Activated naive CD4-positive, alpha-beta T cell treated with anti-CD3 and anti-CD28 coated beads for 36 hours (primary cell): ENCODE measurements at regions not wholly inside any gene's neighbourhood (a gene's known extent, or its start where the extent isn't known, plus 50 kb on each side); places are given as distances from the start of the nearest gene placed in this dataset.
A peak's percentile ranks its signal among the peaks of the same experiment; 100 is the strongest.

Experiments
- CTCF ChIA-PET: fragments of 350-600 bp; sonication (Branson Sonifier 250); formaldehyde crosslinking; loops from one replicate; lab custom pipeline; 2021; ENCODE audit warnings: antibody characterized with exemption; lab: Charles Lee
- DNase-seq: peaks from one replicate; pipeline ENCODE4 v3.0.0-alpha.2; 2020
- H3K27ac Mint-ChIP-seq: one replicate; pipeline ENCODE4 v1.8.0; 2021; ENCODE audit warnings: mild to moderate bottlenecking, mixed read lengths
- H3K27me3 Mint-ChIP-seq: one replicate; pipeline ENCODE4 v1.8.0; 2021; ENCODE audit warnings: low read depth, mixed read lengths
- H3K36me3 Mint-ChIP-seq: one replicate; pipeline ENCODE4 v1.8.0; 2021; ENCODE audit warnings: low read depth, mixed read lengths
- H3K4me1 Mint-ChIP-seq: one replicate; pipeline ENCODE4 v1.8.0; 2021; ENCODE audit warnings: low read depth, mixed read lengths
- H3K4me3 Mint-ChIP-seq: one replicate; pipeline ENCODE4 v1.8.0; 2021; ENCODE audit warnings: mild to moderate bottlenecking, moderate library complexity, mixed read lengths
- H3K9me3 Mint-ChIP-seq: one replicate; pipeline ENCODE4 v1.8.0; 2021; ENCODE audit warnings: mixed read lengths
- intact Hi-C: fragments of 100-400 bp; cut with micrococcal nuclease; formaldehyde crosslinking; loops from one replicate; pipeline ENCODE4 v1.15.1; 2023

DNA sequence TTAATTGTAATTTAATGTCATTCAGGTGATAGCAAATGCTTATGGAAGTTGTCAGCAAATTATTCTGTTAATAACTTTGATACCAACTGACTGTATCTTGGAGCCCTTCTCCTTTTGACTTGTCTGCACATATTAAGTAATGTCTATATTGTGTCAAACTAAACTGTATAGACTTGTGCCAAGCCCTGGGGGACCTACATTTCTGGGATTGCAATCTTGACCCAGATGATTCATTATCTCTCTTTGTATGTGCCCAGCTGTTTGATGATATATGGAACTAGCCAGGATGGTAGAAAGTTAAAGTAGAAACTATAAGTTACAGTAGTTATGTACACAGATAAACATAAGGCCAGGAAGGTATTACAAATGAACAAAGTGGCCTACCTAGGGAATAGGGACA is 402.8 kb upstream of the RARB start:
- CTCF ChIA-PET, result no interaction called here
- intact Hi-C loops, result no loop called here
- Mint-ChIP-seq H3K4me1 (no peaks in the 10 kb centered on the region), H3K27me3 (no peaks in the 10 kb centered on the region), H3K36me3 (no peaks in the 10 kb centered on the region), H3K9me3 (no peaks in the 10 kb centered on the region), H3K27ac (no peak overlapping the region), H3K4me3 (no peak overlapping the region)
- no peak for DNase-seq

DNA sequence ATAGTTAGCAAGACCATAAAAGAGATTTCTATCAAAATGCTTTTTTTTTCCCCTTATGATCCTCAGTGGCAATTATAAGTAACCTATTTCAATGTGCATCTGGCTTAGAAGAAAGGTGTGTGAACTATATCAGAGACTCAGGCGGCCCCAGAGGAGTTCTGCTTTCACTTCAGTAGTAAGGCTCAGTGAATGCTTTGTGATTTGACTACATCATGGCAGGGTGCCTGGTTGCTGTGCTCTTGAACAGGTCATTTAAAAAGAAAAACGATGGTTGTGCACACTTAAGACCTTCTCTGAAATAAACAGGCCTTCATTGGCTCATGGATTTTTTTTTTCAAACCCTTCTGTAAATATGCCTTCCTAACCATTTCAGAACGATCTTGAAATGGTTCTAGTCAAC is 400.4 kb upstream of the RARB start:
- Mint-ChIP-seq H3K4me3 (no peak overlapping the region), H3K27ac (no peak overlapping the region), H3K9me3 (no peaks in the 10 kb centered on the region), H3K36me3 (no peaks in the 10 kb centered on the region), H3K27me3 (no peaks in the 10 kb centered on the region), H3K4me1 (no peaks in the 10 kb centered on the region)
- CTCF ChIA-PET, result no interaction called here
- no peak for DNase-seq
- intact Hi-C loops, result no loop called here

DNA sequence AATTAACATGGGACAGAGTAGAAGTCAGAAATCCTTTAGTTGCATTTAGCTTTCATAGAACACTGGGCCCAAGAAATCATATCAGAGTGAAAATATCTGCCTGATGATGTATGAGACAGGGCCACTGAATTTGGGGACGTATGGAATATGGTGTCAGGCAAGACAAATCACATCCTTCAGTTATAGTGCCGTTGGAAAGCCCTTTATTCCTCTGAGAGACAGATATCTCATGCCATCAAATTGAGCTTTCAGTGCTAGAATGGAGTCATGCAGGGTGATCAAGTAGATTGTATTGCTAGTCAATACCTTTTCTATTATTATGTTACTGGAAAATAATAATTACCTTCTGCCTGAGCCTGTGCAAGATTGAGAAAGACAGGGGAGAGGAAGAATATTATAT is 398.2 kb upstream of the RARB start:
- Mint-ChIP-seq H3K4me1 (no peaks in the 10 kb centered on the region), H3K9me3 (peaks cover 2% of the 10 kb centered on the region), H3K36me3 (no peaks in the 10 kb centered on the region), H3K4me3 (no peak overlapping the region), H3K27me3 (no peaks in the 10 kb centered on the region), H3K27ac (no peak overlapping the region)
- intact Hi-C loops, result loop anchor here (5.0 kb wide), 1 partner anchor 258 kb away; no protein-coding TSS in a partner anchor
- CTCF ChIA-PET, result no interaction called here
- DNase-seq, result no peak

DNA sequence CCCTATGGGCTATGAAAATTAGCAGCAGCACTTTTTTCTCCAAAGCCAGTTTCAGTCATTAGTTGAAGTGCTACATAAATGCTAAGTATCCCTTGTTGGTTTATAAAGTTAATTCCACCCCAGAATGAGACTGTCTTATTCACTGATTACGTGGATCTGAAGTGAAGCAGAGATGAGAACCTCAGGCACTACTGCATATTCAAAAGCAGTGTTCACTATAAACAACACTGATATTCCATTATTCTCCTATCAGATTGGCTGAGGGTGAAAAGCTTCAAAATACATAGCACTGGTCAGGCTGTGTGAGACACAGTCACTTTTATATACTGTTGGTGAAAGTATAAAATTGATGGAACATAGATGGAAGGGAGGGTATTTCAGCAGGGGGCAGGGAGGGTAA is 395.7 kb upstream of the RARB start:
- no peak for DNase-seq
- H3K27ac Mint-ChIP-seq, result no peak overlapping the region
- H3K9me3 Mint-ChIP-seq, result peaks cover 2% of the 10 kb centered on the region
- CTCF ChIA-PET, result interaction anchor here (1.2 to 1.6 kb wide), 2 partner anchors 9 to 10 kb away, joined by 6 read pairs; no protein-coding TSS in a partner anchor
- no peak overlapping the region for H3K4me3 Mint-ChIP-seq
- H3K27me3 Mint-ChIP-seq, result no peaks in the 10 kb centered on the region
- no peaks in the 10 kb centered on the region for H3K4me1 Mint-ChIP-seq
- intact Hi-C loops, result loop anchor here (5.0 kb wide), 1 partner anchor 260 kb away; no protein-coding TSS in a partner anchor
- no peaks in the 10 kb centered on the region for H3K36me3 Mint-ChIP-seq

DNA sequence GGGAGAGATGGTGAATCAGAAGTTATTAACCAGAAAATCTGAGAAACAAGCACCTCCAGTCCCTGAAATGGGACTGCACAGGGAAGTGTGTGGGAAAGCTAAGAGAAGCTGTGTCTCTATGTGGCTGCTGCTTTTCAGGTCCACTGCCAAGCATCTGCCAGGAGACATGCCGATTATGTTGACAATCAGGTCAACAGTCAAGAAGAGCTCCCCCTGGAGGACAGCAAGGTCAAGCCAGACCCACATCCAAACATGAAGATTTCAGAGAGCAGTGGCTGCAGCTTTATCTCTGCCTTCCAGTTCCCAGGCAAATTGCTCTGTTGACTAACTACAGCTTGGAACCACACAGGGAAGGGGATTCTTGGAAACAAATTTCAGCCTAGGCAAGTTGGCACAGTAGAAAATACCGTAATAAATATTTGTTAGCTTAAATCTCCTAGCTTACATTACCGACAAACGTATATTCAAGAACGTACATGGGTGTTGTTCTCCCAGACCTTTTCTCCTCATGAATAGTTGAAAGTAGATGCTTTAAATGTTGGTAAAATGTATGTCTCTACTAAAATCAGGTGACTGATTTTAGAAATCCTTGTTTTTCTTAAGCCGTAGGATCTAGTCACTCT is 394.5 kb upstream of the RARB start:
- DNase-seq, result peak; percentile 34
- no peaks in the 10 kb centered on the region for H3K36me3 Mint-ChIP-seq
- CTCF ChIA-PET, result interaction anchor here (0.6 to 2.2 kb wide), 8 partner anchors 9 to 374 kb away, joined by 3 to 10 read pairs (median 4); no protein-coding TSS in a partner anchor
- no peak overlapping the region for H3K27ac Mint-ChIP-seq
- no peak overlapping the region for H3K4me3 Mint-ChIP-seq
- no peaks in the 10 kb centered on the region for H3K27me3 Mint-ChIP-seq
- H3K9me3 Mint-ChIP-seq, result peaks cover 2% of the 10 kb centered on the region
- intact Hi-C loops, result loop anchor here (1.0 to 5.0 kb wide), 2 partner anchors 261 to 353 kb away; no protein-coding TSS in a partner anchor
- H3K4me1 Mint-ChIP-seq, result no peaks in the 10 kb centered on the region

DNA sequence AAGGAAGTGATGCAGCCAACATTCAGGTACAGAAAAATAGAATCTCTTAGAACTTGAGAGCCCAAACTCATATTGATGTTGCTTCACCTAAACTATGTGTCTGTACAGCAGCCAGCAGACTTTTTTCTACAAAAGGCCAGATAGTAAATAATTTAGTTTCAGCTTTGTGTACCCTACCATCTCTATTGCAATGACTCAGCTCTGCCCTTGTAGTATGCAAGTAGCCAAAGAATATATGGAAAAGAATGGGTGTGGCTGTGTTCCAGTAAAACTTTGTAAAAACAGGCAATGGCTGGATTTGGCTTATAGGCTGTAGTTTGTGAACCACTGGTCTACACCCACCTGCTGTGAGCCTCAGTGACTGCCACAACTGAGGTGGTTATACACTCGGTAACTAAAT is 392.5 kb upstream of the RARB start:
- H3K4me1 Mint-ChIP-seq, result no peaks in the 10 kb centered on the region
- no peaks in the 10 kb centered on the region for H3K27me3 Mint-ChIP-seq
- H3K9me3 Mint-ChIP-seq, result peaks cover 2% of the 10 kb centered on the region
- H3K4me3 Mint-ChIP-seq, result no peak overlapping the region
- no peak overlapping the region for H3K27ac Mint-ChIP-seq
- no peak for DNase-seq
- CTCF ChIA-PET, result interaction anchor here (2.2 kb wide), 1 partner anchor 16 kb away, joined by 10 read pairs; no protein-coding TSS in a partner anchor
- H3K36me3 Mint-ChIP-seq, result no peaks in the 10 kb centered on the region
- intact Hi-C loops, result no loop called here

DNA sequence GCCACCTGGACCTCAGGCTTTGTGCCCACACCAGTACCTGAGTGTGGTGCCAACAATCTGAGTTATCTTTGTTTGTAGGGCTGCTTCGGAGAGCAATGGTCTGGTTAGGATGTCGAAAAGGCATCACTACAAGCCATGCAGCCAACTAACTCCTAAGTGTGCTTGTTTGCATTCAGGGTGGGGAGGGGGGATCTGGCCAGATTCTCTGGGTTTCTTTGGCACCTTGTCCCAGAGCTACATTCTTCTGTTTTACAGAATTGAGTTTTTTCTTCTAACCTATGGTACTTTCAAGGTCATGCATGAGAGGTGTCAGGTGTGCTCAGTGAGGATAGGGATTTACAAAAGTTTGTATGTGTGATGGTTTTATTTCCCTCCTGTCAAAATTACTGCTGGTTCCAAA is 391.4 kb upstream of the RARB start:
- intact Hi-C loops, result no loop called here

DNA sequence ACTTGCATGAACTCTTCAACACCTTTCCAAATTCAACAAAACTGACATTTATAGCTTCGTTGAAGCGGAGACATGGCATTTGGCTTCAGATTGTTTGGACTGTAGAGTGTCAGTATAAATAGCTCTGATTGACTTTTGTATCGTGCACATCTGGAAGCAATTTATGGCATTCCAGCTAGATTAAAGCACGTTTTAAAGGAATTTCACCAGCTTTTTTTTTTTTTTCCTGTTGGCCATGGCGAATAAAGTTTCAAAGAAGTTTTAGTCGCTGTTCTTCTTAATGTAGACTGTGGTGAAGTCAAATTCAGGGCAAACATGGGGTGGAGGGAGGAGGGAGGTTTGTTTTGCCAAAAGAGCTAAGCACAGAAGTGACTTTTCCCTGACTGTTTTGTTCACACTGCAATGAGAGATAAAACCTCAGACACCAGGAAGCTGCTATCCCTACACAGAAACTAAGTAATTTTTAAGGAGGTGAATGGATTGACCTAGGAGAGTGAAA is 391.0 kb upstream of the RARB start:
- Mint-ChIP-seq H3K36me3 (no peaks in the 10 kb centered on the region), H3K9me3 (peaks cover 2% of the 10 kb centered on the region), H3K27me3 (no peaks in the 10 kb centered on the region), H3K4me1 (no peaks in the 10 kb centered on the region), H3K4me3 (no peak overlapping the region), H3K27ac (no peak overlapping the region)
- CTCF ChIA-PET, result interaction anchor here (0.7 kb wide), 1 partner anchor 97 kb away, joined by 3 read pairs; no protein-coding TSS in a partner anchor
- no peak for DNase-seq
- intact Hi-C loops, result no loop called here

More for the DNA sequence above, 391.4 kb upstream of the RARB start:
- Mint-ChIP-seq H3K4me1 (no peaks in the 10 kb centered on the region), H3K36me3 (no peaks in the 10 kb centered on the region), H3K4me3 (no peak overlapping the region), H3K27ac (no peak overlapping the region), H3K9me3 (peaks cover 2% of the 10 kb centered on the region), H3K27me3 (no peaks in the 10 kb centered on the region)
- DNase-seq, result no peak
- CTCF ChIA-PET, result no interaction called here

DNA sequence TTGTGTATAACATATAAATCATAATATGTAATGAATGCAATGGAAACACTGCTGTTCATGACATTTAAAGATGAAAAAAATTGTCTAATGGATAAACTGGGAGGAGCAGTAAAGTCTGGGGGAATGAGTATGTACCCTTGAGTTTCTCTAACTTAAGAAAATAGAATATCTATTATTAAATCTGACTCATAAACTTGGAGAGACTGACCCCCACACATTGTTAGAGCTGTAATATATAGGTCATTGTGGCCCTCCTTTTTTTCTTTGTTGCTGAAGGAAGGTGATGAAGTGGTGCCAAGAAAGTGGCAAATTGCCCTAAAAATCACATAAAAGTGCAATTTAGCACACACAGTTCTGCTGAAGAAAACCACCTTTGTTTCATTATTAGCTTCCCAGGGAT is 389.8 kb upstream of the RARB start:
- Mint-ChIP-seq H3K27ac (no peak overlapping the region), H3K4me3 (no peak overlapping the region), H3K27me3 (no peaks in the 10 kb centered on the region), H3K4me1 (no peaks in the 10 kb centered on the region), H3K36me3 (no peaks in the 10 kb centered on the region), H3K9me3 (peaks cover 2% of the 10 kb centered on the region)
- DNase-seq, result no peak
- intact Hi-C loops, result no loop called here
- CTCF ChIA-PET, result no interaction called here

DNA sequence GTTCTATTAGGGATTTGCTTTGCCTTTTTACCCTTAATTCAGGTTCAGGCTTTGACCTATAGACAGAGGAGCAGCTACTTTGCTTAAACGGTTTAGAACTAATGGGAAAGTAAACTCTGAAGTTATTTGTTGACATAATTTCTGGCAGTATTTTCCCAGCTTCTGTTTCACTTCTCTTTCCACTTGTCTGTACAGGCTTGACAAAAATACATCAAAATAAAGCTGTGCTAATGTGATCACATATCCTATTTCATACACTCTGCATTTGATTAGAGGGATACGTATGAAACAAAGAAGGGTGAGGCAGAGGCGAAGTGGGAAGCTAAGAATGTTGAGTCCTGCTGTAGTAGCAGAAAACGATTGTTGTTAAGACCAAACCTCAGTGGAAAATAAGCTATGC is 389.1 kb upstream of the RARB start:
- Mint-ChIP-seq H3K4me1 (no peaks in the 10 kb centered on the region), H3K4me3 (no peak overlapping the region), H3K27ac (no peak overlapping the region), H3K9me3 (peaks cover 2% of the 10 kb centered on the region), H3K27me3 (no peaks in the 10 kb centered on the region), H3K36me3 (no peaks in the 10 kb centered on the region)
- CTCF ChIA-PET, result interaction anchor here (1.3 kb wide), 1 partner anchor 8 kb away, joined by 4 read pairs; no protein-coding TSS in a partner anchor
- DNase-seq, result no peak
- intact Hi-C loops, result no loop called here

DNA sequence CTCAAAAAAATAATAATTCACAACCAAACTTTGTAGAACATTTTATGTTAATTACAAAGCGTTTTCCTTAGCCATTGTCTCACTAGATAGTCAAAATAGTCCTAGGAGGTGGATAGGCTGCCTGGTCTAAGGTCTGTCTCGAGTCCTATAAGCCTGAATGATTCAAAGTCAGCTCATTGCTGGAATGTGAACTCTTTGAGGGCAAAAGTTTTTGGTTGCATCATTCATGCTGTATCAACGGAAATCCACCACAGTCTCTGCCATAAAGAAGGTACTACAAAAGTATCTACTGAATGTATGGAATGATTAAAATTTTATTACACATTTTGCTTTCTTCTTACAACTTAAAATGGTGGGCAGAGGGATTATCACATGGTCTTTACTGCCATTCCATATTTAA is 387.3 kb upstream of the RARB start:
- Mint-ChIP-seq H3K9me3 (no peaks in the 10 kb centered on the region), H3K4me3 (no peak overlapping the region), H3K27me3 (no peaks in the 10 kb centered on the region), H3K4me1 (no peaks in the 10 kb centered on the region), H3K36me3 (no peaks in the 10 kb centered on the region), H3K27ac (no peak overlapping the region)
- DNase-seq, result no peak
- intact Hi-C loops, result no loop called here
- CTCF ChIA-PET, result no interaction called here

DNA sequence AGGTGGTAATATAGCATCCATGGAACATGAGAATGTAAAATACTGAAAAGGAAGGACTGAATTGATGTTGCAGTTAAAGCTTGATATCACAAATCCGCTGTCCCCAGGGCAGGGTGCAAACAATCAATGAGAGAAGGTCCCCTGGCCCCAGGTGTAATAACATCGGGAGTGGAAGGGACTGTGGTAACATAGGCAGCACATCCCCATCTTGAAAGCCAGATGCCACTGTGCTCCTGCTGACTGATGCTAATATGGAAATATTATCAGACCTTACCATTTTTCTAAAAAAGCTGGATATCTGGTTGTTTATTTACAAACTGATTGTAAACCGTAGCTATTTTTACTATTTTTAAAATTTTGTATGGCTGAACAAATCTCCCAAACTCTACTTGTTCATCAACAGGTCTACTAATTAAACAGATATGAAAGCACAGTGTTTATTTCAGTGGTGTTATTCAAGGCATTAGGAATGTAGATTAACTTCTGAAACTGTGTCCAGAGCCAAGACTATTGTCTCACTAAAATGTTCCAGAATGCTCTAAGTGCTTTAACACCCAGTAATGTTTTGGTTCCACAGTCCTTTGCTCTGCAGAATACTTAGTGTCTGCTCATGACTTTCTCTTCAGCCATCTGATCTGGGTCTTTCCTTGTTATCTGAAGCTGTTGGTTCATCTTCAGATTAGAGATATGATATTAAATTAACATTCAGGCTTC is 386.0 kb upstream of the RARB start:
- Mint-ChIP-seq H3K27me3 (no peaks in the 10 kb centered on the region), H3K4me1 (no peaks in the 10 kb centered on the region), H3K27ac (no peak overlapping the region), H3K4me3 (no peak overlapping the region), H3K9me3 (no peaks in the 10 kb centered on the region), H3K36me3 (no peaks in the 10 kb centered on the region)
- intact Hi-C loops, result no loop called here
- no peak for DNase-seq
- CTCF ChIA-PET, result interaction anchor here (1.9 kb wide), 1 partner anchor 9 kb away, joined by 8 read pairs; no protein-coding TSS in a partner anchor
